ENCODE measurements at regions not wholly inside any gene's neighbourhood (a gene's known extent, or its start where the extent isn't known, plus 50 kb on each side); places are given as distances from the start of the nearest gene placed in this dataset.

GRCh38 chr4:89573656-89574055 lies 263.3 kb downstream of the SNCA start:
- intact Hi-C loops (cut with DNase I; ENCODE audit: low total_unique reads): no loop called here
- TF ChIP-seq, protein P1, sequence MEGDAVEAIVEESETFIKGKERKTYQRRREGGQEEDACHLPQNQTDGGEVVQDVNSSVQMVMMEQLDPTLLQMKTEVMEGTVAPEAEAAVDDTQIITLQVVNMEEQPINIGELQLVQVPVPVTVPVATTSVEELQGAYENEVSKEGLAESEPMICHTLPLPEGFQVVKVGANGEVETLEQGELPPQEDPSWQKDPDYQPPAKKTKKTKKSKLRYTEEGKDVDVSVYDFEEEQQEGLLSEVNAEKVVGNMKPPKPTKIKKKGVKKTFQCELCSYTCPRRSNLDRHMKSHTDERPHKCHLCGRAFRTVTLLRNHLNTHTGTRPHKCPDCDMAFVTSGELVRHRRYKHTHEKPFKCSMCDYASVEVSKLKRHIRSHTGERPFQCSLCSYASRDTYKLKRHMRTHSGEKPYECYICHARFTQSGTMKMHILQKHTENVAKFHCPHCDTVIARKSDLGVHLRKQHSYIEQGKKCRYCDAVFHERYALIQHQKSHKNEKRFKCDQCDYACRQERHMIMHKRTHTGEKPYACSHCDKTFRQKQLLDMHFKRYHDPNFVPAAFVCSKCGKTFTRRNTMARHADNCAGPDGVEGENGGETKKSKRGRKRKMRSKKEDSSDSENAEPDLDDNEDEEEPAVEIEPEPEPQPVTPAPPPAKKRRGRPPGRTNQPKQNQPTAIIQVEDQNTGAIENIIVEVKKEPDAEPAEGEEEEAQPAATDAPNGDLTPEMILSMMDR (IDR thresholded peaks at IDR 0.05): no peak
- no peak for TF ChIP-seq POLR2A (IDR thresholded peaks at IDR 0.05)
- no peak overlapping the region for H3K4me3 ChIP-seq (ENCODE audit: low read depth, poor library complexity, severe bottlenecking)
- no peak for DNase-seq (ENCODE audit: low spot score in 2 of 2)
- 11 to 27% methylated on average over 1 of the region's 1 CpG for WGBS, 2 donors

- 53 to 56% methylated on average over 2 of the region's 2 CpGs for WGBS, 2 donors
- TF ChIP-seq, protein P1 (IDR thresholded peaks at IDR 0.05): no peak
- TF ChIP-seq POLR2A (IDR thresholded peaks at IDR 0.05): no peak
- intact Hi-C loops (cut with DNase I; ENCODE audit: low total_unique reads): no loop called here
- DNase-seq (ENCODE audit: low spot score in 2 of 2): no peak
- H3K4me3 ChIP-seq (ENCODE audit: low read depth, poor library complexity, severe bottlenecking): no peak overlapping the region
These were observed 264.6 kb downstream of the SNCA start for GRCh38 chr4:89572224-89572858.

- H3K4me3 ChIP-seq (ENCODE audit: low read depth, poor library complexity, severe bottlenecking): no peak overlapping the region
- intact Hi-C loops (cut with DNase I; ENCODE audit: low total_unique reads): no loop called here
- WGBS, 2 donors: 75 to 78% methylated on average over 1 of the region's 1 CpG
- TF ChIP-seq, protein P1 (IDR thresholded peaks at IDR 0.05): no peak
- TF ChIP-seq POLR2A (IDR thresholded peaks at IDR 0.05): no peak
- no peak for DNase-seq (ENCODE audit: low spot score in 2 of 2)
These were observed 263.3 kb upstream of the GPRIN3 start for GRCh38 chr4:89570931-89571330.

DNA sequence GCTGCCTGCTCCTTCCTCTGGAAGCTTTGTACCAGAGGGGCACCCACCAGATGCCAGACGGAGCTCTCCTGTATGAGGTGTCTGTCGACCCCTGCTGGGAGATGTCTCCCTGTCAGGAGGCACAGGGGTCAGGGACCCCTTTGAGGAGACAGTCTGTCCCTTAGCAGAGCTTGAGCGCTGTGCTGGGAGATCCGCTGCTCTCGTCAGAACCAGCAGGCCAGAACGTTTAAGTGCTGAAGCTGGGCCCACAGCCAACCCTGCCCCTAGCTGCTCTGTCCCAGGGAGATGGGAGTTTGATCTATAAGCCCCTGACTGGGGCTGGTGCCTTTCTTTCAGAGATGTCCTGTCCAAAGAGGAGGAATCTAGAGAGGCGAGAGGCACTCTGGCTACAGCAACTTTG lies 260.3 kb upstream of the GPRIN3 start:
- DNase-seq (ENCODE audit: low spot score in 2 of 2): no peak
- intact Hi-C loops (cut with DNase I; ENCODE audit: low total_unique reads): no loop called here
- WGBS, 2 donors: 78% methylated on average over 7 of the region's 7 CpGs

GRCh38 chr4:89563431-89563830 lies 255.8 kb upstream of the GPRIN3 start:
- H3K4me3 ChIP-seq (ENCODE audit: low read depth, poor library complexity, severe bottlenecking): no peak overlapping the region
- TF ChIP-seq, protein P1 (IDR thresholded peaks at IDR 0.05): no peak
- no peak for TF ChIP-seq POLR2A (IDR thresholded peaks at IDR 0.05)
- WGBS, 2 donors: 40 to 49% methylated on average over 2 of the region's 2 CpGs
- DNase-seq (ENCODE audit: low spot score in 2 of 2): no peak
- intact Hi-C loops (cut with DNase I; ENCODE audit: low total_unique reads): no loop called here

More for the DNA sequence above, 260.3 kb upstream of the GPRIN3 start:
- no peak overlapping the region for H3K4me3 ChIP-seq (ENCODE audit: low read depth, poor library complexity, severe bottlenecking)
- no peak for TF ChIP-seq POLR2A (IDR thresholded peaks at IDR 0.05)
- TF ChIP-seq, protein P1 (IDR thresholded peaks at IDR 0.05): no peak

DNA sequence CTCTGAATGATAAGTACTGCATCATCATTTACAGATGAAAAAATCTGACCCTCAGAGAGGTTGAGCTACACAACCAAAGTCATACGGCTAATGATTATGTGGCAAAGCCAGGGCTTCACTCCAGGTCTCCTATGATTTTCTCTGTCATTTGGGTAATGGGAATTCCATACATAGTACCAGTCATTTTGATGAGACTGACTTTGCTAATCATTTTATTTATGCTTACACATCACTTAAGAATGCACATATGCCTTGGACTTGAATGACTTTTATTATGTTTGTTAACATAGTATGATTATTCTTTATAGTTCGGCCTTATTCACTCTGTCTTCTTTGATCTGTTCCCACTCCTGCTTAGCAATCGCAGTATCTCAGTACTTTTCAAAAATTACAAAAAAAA lies 255.1 kb upstream of the GPRIN3 start:
- no peak for DNase-seq (ENCODE audit: low spot score in 2 of 2)
- 73 to 76% methylated on average over 3 of the region's 3 CpGs for WGBS, 2 donors
- no peak overlapping the region for H3K4me3 ChIP-seq (ENCODE audit: low read depth, poor library complexity, severe bottlenecking)
- intact Hi-C loops (cut with DNase I; ENCODE audit: low total_unique reads): no loop called here
- no peak for TF ChIP-seq POLR2A (IDR thresholded peaks at IDR 0.05)
- TF ChIP-seq, protein P1 (IDR thresholded peaks at IDR 0.05): no peak
